Naive thymus-derived CD4-positive, alpha-beta T cell (primary cell): ENCODE measurements at regions not wholly inside any gene's neighbourhood (a gene's known extent, or its start where the extent isn't known, plus 50 kb on each side); places are given as distances from the start of the nearest gene placed in this dataset.
A peak's percentile ranks its signal among the peaks of the same experiment; 100 is the strongest.
"Not testable (repeated sequence)": the region's sequence is repeated elsewhere in the genome, so short reads cannot be mapped to it uniquely, and the experiment has no call there.

ENCODE experiments used
- ATAC-seq: fragments of 150-1000 bp; cut with Tn5 transposase; 2 replicates; pipeline ENCODE4 v1.10.0; 2021; ENCODE audit warnings: mild to moderate bottlenecking, moderate library complexity
- CTCF ChIA-PET: fragments of 350-600 bp; sonication (Branson Sonifier 250); formaldehyde crosslinking; loops from one replicate; lab custom pipeline; 2021; ENCODE audit warnings: antibody characterized with exemption; lab: Charles Lee
- POLR2A ChIA-PET: fragments of 350-600 bp; sonication (Branson Sonifier 250); formaldehyde crosslinking; loops from one replicate; lab custom pipeline; 2021; ENCODE audit warnings: antibody characterized with exemption, inconsistent platforms; lab: Charles Lee
- DNase-seq, 9 donors: peaks; one replicate each; pipeline versions ENCODE4 v3.0.0 to v3.0.0-alpha.2; 2020 to 2022; ENCODE audit warnings: mixed read lengths in 1 of 9
- H3K27ac ChIP-seq: one replicate; pipeline ENCODE4 v1.7.0; 2013; ENCODE audit warnings: mild to moderate bottlenecking, low read depth, low read length, moderate library complexity
- H3K27me3 ChIP-seq, 2 donors: one replicate each; pipeline ENCODE4 v1.7.0; 2013; ENCODE audit warnings: low read length in 2 of 2, mild to moderate bottlenecking in 2 of 2, moderate library complexity in 2 of 2; ENCODE audit not compliant: control insufficient read depth in 2 of 2, insufficient read depth in 2 of 2
- H3K36me3 ChIP-seq, 3 experiments: 1 replicate in 2 of 3; 2 replicates in 1 of 3; pipeline ENCODE4 v1.7.0; 2013; ENCODE audit warnings: low read length in 3 of 3, mild to moderate bottlenecking in 3 of 3, moderate library complexity in 1 of 3; ENCODE audit not compliant: insufficient read depth in 3 of 3, control insufficient read depth in 2 of 3
- H3K4me1 ChIP-seq, 2 donors: one replicate each; pipeline ENCODE4 v1.7.0; 2013; ENCODE audit warnings: low read length in 2 of 2, mild to moderate bottlenecking in 2 of 2, moderate library complexity in 1 of 2; ENCODE audit not compliant: control insufficient read depth in 2 of 2, insufficient read depth in 2 of 2
- H3K4me3 ChIP-seq: 2 replicates; pipeline ENCODE4 v1.7.0; 2013; ENCODE audit warnings: mild to moderate bottlenecking, low read length
- H3K9me3 ChIP-seq, 3 experiments: 1 replicate in 2 of 3; 2 replicates in 1 of 3; pipeline ENCODE4 v1.7.0; 2013; ENCODE audit warnings: low read length in 3 of 3; ENCODE audit not compliant: control insufficient read depth in 2 of 3
- H3K27ac Mint-ChIP-seq, 9 donors: one replicate each; pipeline ENCODE4 v1.8.0; 2020 to 2022; ENCODE audit warnings: mixed read lengths in 9 of 9, mild to moderate bottlenecking in 8 of 9, moderate library complexity in 5 of 9, inconsistent platforms in 2 of 9
- H3K27me3 Mint-ChIP-seq, 5 donors: one replicate each; pipeline ENCODE4 v1.8.0; 2021 to 2022; ENCODE audit warnings: mixed read lengths in 5 of 5, mild to moderate bottlenecking in 1 of 5
- H3K36me3 Mint-ChIP-seq, 5 donors: one replicate each; pipeline ENCODE4 v1.8.0; 2020 to 2022; ENCODE audit warnings: mixed read lengths in 5 of 5, mild to moderate bottlenecking in 3 of 5, inconsistent platforms in 1 of 5
- H3K4me1 Mint-ChIP-seq, 7 donors: one replicate each; pipeline ENCODE4 v1.8.0; 2020 to 2022; ENCODE audit warnings: mixed read lengths in 7 of 7, mild to moderate bottlenecking in 3 of 7, inconsistent platforms in 1 of 7
- H3K4me3 Mint-ChIP-seq, 10 donors: one replicate each; pipeline ENCODE4 v1.8.0; 2020 to 2022; ENCODE audit warnings: mild to moderate bottlenecking in 10 of 10, mixed read lengths in 10 of 10, moderate library complexity in 6 of 10, inconsistent platforms in 2 of 10
- H3K9me3 Mint-ChIP-seq, 11 donors: one replicate each; pipeline ENCODE4 v1.8.0; 2020 to 2022; ENCODE audit warnings: mixed read lengths in 11 of 11, mild to moderate bottlenecking in 4 of 11, inconsistent platforms in 1 of 11, moderate library complexity in 1 of 11
- intact Hi-C, 2 donors: fragments of 100-400 bp; cut with micrococcal nuclease; formaldehyde crosslinking; loops; one replicate each; pipeline ENCODE4 v1.15.1; 2023

GRCh38 chr1:120277428-120278258 is 101.3 kb upstream of the SEC22B start:
- DNase-seq, H3K9me3 ChIP-seq, H3K4me1 ChIP-seq, H3K4me3 ChIP-seq, H3K27me3 Mint-ChIP-seq, H3K36me3 Mint-ChIP-seq, H3K4me3 Mint-ChIP-seq, intact Hi-C loops, H3K27me3 ChIP-seq, POLR2A ChIA-PET, H3K27ac ChIP-seq, H3K27ac Mint-ChIP-seq, ATAC-seq, CTCF ChIA-PET, H3K36me3 ChIP-seq, H3K4me1 Mint-ChIP-seq, H3K9me3 Mint-ChIP-seq: not testable (repeated sequence)

- H3K4me3 ChIP-seq, intact Hi-C loops, H3K36me3 Mint-ChIP-seq, H3K27ac ChIP-seq, POLR2A ChIA-PET, ATAC-seq, H3K27ac Mint-ChIP-seq, H3K4me3 Mint-ChIP-seq, H3K36me3 ChIP-seq, H3K4me1 Mint-ChIP-seq, DNase-seq, H3K27me3 Mint-ChIP-seq, H3K4me1 ChIP-seq, H3K9me3 Mint-ChIP-seq, H3K27me3 ChIP-seq, CTCF ChIA-PET, H3K9me3 ChIP-seq: not testable (repeated sequence)
Observed at GRCh38 chr1:120276710-120277109, 100.4 kb upstream of the SEC22B start.

GRCh38 chr1:120274438-120274837 is 98.1 kb upstream of the SEC22B start:
- H3K27me3 ChIP-seq, H3K27ac ChIP-seq, CTCF ChIA-PET, DNase-seq, H3K4me3 Mint-ChIP-seq, H3K27ac Mint-ChIP-seq, H3K36me3 ChIP-seq, H3K4me1 ChIP-seq, H3K36me3 Mint-ChIP-seq, ATAC-seq, H3K4me1 Mint-ChIP-seq, H3K9me3 Mint-ChIP-seq, H3K9me3 ChIP-seq, H3K4me3 ChIP-seq, H3K27me3 Mint-ChIP-seq, intact Hi-C loops, POLR2A ChIA-PET: not testable (repeated sequence)

GRCh38 chr1:120273363-120273762 is 97.0 kb upstream of the SEC22B start:
- H3K4me1 ChIP-seq, H3K27me3 ChIP-seq, H3K4me3 ChIP-seq, POLR2A ChIA-PET, H3K27me3 Mint-ChIP-seq, H3K9me3 Mint-ChIP-seq, H3K27ac ChIP-seq, H3K36me3 ChIP-seq, H3K36me3 Mint-ChIP-seq, H3K9me3 ChIP-seq, intact Hi-C loops, ATAC-seq, H3K4me1 Mint-ChIP-seq, DNase-seq, CTCF ChIA-PET: not testable (repeated sequence)
- peak overlapping the region in 1 of 9 donors; percentile 74 for H3K27ac Mint-ChIP-seq
- peak overlapping the region in 1 of 10 donors; percentile 34 for H3K4me3 Mint-ChIP-seq

- H3K36me3 Mint-ChIP-seq, H3K4me1 Mint-ChIP-seq, intact Hi-C loops, H3K27me3 Mint-ChIP-seq, DNase-seq, H3K4me1 ChIP-seq, H3K9me3 Mint-ChIP-seq, H3K4me3 ChIP-seq, H3K27ac ChIP-seq, H3K36me3 ChIP-seq, POLR2A ChIA-PET, H3K27ac Mint-ChIP-seq, H3K9me3 ChIP-seq, CTCF ChIA-PET, H3K4me3 Mint-ChIP-seq, ATAC-seq, H3K27me3 ChIP-seq: not testable (repeated sequence)
Observed at GRCh38 chr1:120272242-120272641, 95.9 kb upstream of the SEC22B start.

- POLR2A ChIA-PET, H3K4me1 ChIP-seq, H3K9me3 ChIP-seq, intact Hi-C loops, H3K4me1 Mint-ChIP-seq, DNase-seq, H3K27ac Mint-ChIP-seq, H3K4me3 Mint-ChIP-seq, CTCF ChIA-PET, ATAC-seq, H3K27me3 ChIP-seq, H3K36me3 Mint-ChIP-seq, H3K27me3 Mint-ChIP-seq, H3K27ac ChIP-seq, H3K36me3 ChIP-seq, H3K4me3 ChIP-seq, H3K9me3 Mint-ChIP-seq: not testable (repeated sequence)
Observed at GRCh38 chr1:120271561-120272221, 95.4 kb upstream of the SEC22B start.
